CD8-positive, alpha-beta memory T cell (primary cell): ENCODE measurements at regions not wholly inside any gene's neighbourhood (a gene's known extent, or its start where the extent isn't known, plus 50 kb on each side); places are given as distances from the start of the nearest gene placed in this dataset.

Experiments used
- CTCF ChIA-PET: fragments of 350-600 bp; sonication (Branson Sonifier 250); formaldehyde crosslinking; loops from one replicate; lab custom pipeline; 2021; ENCODE audit warnings: antibody characterized with exemption; lab: Charles Lee
- POLR2A ChIA-PET: fragments of 350-600 bp; sonication (Branson Sonifier 250); formaldehyde crosslinking; loops from one replicate; lab custom pipeline; 2021; ENCODE audit warnings: antibody characterized with exemption; lab: Charles Lee
- DNase-seq, 5 donors: peaks; one replicate each; pipeline versions ENCODE4 v3.0.0 to v3.0.0-alpha.2; 2020 to 2022; ENCODE audit warnings: mixed read lengths in 1 of 5
- H3K27ac ChIP-seq: one replicate; pipeline ENCODE4 v1.7.0; 2013; ENCODE audit warnings: low read depth, mild to moderate bottlenecking, low read length, moderate library complexity
- H3K27me3 ChIP-seq: 2 replicates; pipeline ENCODE4 v1.7.0; 2013; ENCODE audit warnings: low read length, mild to moderate bottlenecking; ENCODE audit not compliant: insufficient read depth, poor library complexity, severe bottlenecking
- H3K36me3 ChIP-seq: 2 replicates; pipeline ENCODE4 v1.7.0; 2013; ENCODE audit warnings: mild to moderate bottlenecking, low read length, moderate library complexity; ENCODE audit not compliant: insufficient read depth
- H3K4me1 ChIP-seq: 2 replicates; pipeline ENCODE4 v1.7.0; 2013; ENCODE audit warnings: mild to moderate bottlenecking, low read length, moderate library complexity; ENCODE audit not compliant: insufficient read depth
- H3K4me3 ChIP-seq: 2 replicates; pipeline ENCODE4 v1.7.0; 2013; ENCODE audit warnings: mild to moderate bottlenecking, low read length
- H3K9me3 ChIP-seq: 2 replicates; pipeline ENCODE4 v1.7.0; 2013; ENCODE audit warnings: mild to moderate bottlenecking, low read length
- H3K27ac Mint-ChIP-seq, 8 donors: one replicate each; pipeline ENCODE4 v1.8.0; 2020 to 2021; ENCODE audit warnings: mixed read lengths in 8 of 8, mild to moderate bottlenecking in 6 of 8, inconsistent platforms in 3 of 8, moderate library complexity in 3 of 8
- H3K27me3 Mint-ChIP-seq, 2 donors: one replicate each; pipeline ENCODE4 v1.8.0; 2020 to 2021; ENCODE audit warnings: mixed read lengths in 2 of 2, mild to moderate bottlenecking in 1 of 2, moderate library complexity in 1 of 2
- H3K36me3 Mint-ChIP-seq, 3 donors: one replicate each; pipeline ENCODE4 v1.8.0; 2020 to 2021; ENCODE audit warnings: mixed read lengths in 3 of 3, inconsistent platforms in 1 of 3, mild to moderate bottlenecking in 1 of 3
- H3K4me1 Mint-ChIP-seq, 3 donors: one replicate each; pipeline ENCODE4 v1.8.0; 2020 to 2021; ENCODE audit warnings: mixed read lengths in 3 of 3, inconsistent platforms in 1 of 3, mild to moderate bottlenecking in 1 of 3
- H3K4me3 Mint-ChIP-seq, 7 donors: one replicate each; pipeline ENCODE4 v1.8.0; 2020 to 2021; ENCODE audit warnings: mixed read lengths in 7 of 7, mild to moderate bottlenecking in 6 of 7, moderate library complexity in 4 of 7, inconsistent platforms in 2 of 7
- H3K9me3 Mint-ChIP-seq, 5 donors: one replicate each; pipeline ENCODE4 v1.8.0; 2020 to 2022; ENCODE audit warnings: mixed read lengths in 5 of 5, mild to moderate bottlenecking in 3 of 5, moderate library complexity in 2 of 5, inconsistent platforms in 1 of 5

DNA sequence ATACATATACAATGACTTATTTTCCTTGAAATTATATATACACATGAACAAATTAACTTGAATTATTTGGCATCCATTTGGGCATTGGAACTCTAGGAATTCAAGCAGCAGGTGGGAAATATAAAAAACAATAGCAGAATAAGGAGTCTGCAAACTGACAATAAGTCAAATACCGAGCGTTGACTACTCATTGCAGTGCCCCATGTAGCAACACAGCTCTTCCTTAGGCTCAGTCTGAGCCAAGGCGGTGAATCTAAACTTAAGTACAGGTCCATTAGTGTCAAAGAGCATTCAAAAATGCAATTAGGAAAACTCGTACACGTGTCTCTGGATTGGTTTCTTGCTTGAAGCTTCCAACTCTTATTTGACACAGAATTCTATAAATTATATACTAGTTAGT is 462.5 kb upstream of the KLF12 start:
- Histone ChIP-seq H3K27ac (no peak overlapping the region), H3K36me3 (no peaks in the 10 kb centered on the region), H3K27me3 (no peaks in the 10 kb centered on the region), H3K9me3 (no peaks in the 10 kb centered on the region), H3K4me3 (no peak overlapping the region), H3K4me1 (no peaks in the 10 kb centered on the region)
- Mint-ChIP-seq H3K27ac (no peak overlapping the region), H3K36me3 (no peaks in the 10 kb centered on the region), H3K4me3 (no peak overlapping the region), H3K27me3 (peaks cover 10 to 18% of the 10 kb centered on the region in 2 donors), H3K4me1 (no peaks in the 10 kb centered on the region), H3K9me3 (peaks cover 2 to 8% (median 2%) of the 10 kb centered on the region in 5 donors)
- CTCF ChIA-PET, result no interaction called here
- no peak for DNase-seq
- POLR2A ChIA-PET, result no interaction called here

DNA sequence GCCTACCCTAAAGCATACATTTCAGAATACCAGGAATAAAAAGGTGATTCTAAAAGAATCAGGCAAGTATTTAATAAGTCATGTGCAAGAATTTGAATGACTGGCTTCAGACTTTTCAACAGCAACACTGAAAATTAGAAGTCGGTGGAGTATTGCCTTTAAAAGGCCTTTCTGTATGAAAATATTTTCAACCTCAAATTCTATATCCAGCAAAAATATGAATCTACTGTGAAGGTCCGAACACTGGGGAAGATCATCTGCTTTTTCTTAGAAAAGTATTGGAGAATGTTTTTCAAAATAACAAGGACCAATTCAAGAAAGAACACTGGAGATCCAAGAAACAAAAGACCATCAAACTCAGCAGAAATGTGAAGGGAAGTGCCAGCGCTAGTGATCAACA is 459.5 kb upstream of the KLF12 start:
- Mint-ChIP-seq H3K27me3 (peaks cover 11 to 18% of the 10 kb centered on the region in 2 donors), H3K4me3 (no peak overlapping the region), H3K36me3 (no peaks in the 10 kb centered on the region), H3K27ac (no peak overlapping the region), H3K9me3 (peaks cover 2 to 8% (median 2%) of the 10 kb centered on the region in 5 donors), H3K4me1 (no peaks in the 10 kb centered on the region)
- no peaks in the 10 kb centered on the region for H3K27me3 ChIP-seq
- no peak overlapping the region for H3K4me3 ChIP-seq
- CTCF ChIA-PET, result no interaction called here
- H3K36me3 ChIP-seq, result no peaks in the 10 kb centered on the region
- no peaks in the 10 kb centered on the region for H3K4me1 ChIP-seq
- H3K9me3 ChIP-seq, result no peaks in the 10 kb centered on the region
- no peak for DNase-seq
- POLR2A ChIA-PET, result no interaction called here
- H3K27ac ChIP-seq, result no peak overlapping the region

DNA sequence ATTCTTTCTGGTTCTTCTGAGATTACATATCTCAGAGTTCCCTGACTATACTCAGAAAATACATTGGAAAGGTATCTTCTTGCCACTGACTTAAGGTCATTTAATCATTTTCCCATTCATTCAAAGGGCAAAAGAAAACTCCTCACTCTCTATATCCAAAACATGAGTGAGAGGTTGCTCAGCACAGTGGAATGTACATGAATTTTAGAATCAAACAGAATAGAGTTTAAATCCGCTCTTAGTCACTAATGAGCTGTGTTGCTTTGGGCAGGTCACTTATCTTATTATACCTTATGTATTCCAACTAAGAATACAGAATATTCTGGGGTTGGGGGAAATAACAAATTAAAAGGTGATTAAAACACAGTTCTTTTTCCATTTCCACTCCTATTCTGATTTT is 452.6 kb upstream of the KLF12 start:
- peaks cover 0 to 4% (median 0%) of the 10 kb centered on the region in 5 donors for H3K9me3 Mint-ChIP-seq
- no peaks in the 10 kb centered on the region for H3K9me3 ChIP-seq
- H3K4me3 Mint-ChIP-seq, result no peak overlapping the region
- H3K27ac Mint-ChIP-seq, result no peak overlapping the region
- no peak for DNase-seq
- H3K4me1 Mint-ChIP-seq, result no peaks in the 10 kb centered on the region
- H3K27me3 ChIP-seq, result no peaks in the 10 kb centered on the region
- no peak overlapping the region for H3K4me3 ChIP-seq
- ChIA-PET CTCF (no interaction called here), POLR2A (no interaction called here)
- H3K36me3 ChIP-seq, result no peaks in the 10 kb centered on the region
- H3K27me3 Mint-ChIP-seq, result peaks cover 5 to 37% of the 10 kb centered on the region in 2 donors
- no peaks in the 10 kb centered on the region for H3K4me1 ChIP-seq
- no peaks in the 10 kb centered on the region for H3K36me3 Mint-ChIP-seq
- no peak overlapping the region for H3K27ac ChIP-seq

DNA sequence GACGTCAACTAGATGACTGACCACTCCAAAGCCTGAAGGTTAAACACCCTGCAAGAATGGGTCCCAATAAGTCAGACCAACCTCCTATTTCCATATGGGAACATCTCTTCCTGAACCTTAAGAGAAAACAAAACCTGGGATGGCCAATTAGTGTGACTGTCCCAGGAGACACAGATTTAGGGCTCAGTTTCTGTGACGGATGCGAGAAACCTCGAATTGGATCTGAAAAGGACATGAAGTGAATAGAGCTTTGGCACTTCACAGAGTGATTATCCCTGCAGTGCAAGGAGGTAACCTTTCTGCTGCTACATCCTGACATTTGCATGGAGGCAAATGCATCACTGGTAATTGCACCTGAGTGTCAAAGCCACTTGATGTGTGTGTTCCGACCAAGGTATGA is 442.2 kb upstream of the KLF12 start:
- Mint-ChIP-seq H3K27me3 (peaks cover 23 to 57% of the 10 kb centered on the region in 2 donors), H3K4me1 (peaks cover 13 to 15% (median 13%) of the 10 kb centered on the region in 3 donors), H3K36me3 (no peaks in the 10 kb centered on the region), H3K9me3 (no peaks in the 10 kb centered on the region), H3K4me3 (peak overlapping the region in 4 of 7 donors; percentile 68 to 81 (median 72)), H3K27ac (no peak overlapping the region)
- no peaks in the 10 kb centered on the region for H3K36me3 ChIP-seq
- H3K4me1 ChIP-seq, result peaks cover 6% of the 10 kb centered on the region
- ChIA-PET CTCF (no interaction called here), POLR2A (no interaction called here)
- no peak for DNase-seq
- no peak overlapping the region for H3K27ac ChIP-seq
- H3K4me3 ChIP-seq, result no peak overlapping the region
- H3K9me3 ChIP-seq, result no peaks in the 10 kb centered on the region
- peaks cover 17% of the 10 kb centered on the region for H3K27me3 ChIP-seq

DNA sequence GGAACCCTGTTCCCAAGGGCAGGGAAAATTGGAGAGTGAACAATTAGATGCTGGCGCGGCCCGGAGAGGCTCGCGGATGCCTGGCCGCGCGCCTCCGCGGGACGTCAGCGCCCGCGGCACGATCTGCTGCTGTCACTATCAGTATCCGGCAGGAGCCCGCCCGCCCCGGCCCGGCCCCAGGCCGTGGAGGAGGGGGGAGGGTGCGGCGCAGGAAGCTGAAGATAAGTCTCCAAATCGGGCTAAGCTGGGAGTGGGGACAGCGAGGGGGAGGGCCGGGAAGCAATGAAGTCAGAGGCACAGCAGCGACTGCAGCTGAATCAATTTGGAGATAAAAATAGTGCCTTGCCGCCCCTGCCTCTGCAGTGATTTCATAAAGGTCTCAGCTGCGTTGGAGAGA is 441.5 kb upstream of the KLF12 start:
- Mint-ChIP-seq H3K9me3 (no peaks in the 10 kb centered on the region), H3K4me3 (peak overlapping the region; percentile 14 to 81 (median 72)), H3K36me3 (peaks cover 0 to under 1% (median 0%) of the 10 kb centered on the region in 3 donors), H3K4me1 (peaks cover 13 to 15% (median 13%) of the 10 kb centered on the region in 3 donors), H3K27ac (peak overlapping the region in 3 of 8 donors; percentile 3 to 39 (median 32)), H3K27me3 (peaks cover 23 to 58% of the 10 kb centered on the region in 2 donors)
- Histone ChIP-seq H3K36me3 (no peaks in the 10 kb centered on the region), H3K27ac (no peak overlapping the region), H3K9me3 (no peaks in the 10 kb centered on the region), H3K27me3 (peaks cover 17% of the 10 kb centered on the region), H3K4me3 (peak overlapping the region; percentile 9), H3K4me1 (peaks cover 6% of the 10 kb centered on the region)
- POLR2A ChIA-PET, result no interaction called here
- peak; percentile 4 to 67 (median 26) for DNase-seq
- CTCF ChIA-PET, result no interaction called here

DNA sequence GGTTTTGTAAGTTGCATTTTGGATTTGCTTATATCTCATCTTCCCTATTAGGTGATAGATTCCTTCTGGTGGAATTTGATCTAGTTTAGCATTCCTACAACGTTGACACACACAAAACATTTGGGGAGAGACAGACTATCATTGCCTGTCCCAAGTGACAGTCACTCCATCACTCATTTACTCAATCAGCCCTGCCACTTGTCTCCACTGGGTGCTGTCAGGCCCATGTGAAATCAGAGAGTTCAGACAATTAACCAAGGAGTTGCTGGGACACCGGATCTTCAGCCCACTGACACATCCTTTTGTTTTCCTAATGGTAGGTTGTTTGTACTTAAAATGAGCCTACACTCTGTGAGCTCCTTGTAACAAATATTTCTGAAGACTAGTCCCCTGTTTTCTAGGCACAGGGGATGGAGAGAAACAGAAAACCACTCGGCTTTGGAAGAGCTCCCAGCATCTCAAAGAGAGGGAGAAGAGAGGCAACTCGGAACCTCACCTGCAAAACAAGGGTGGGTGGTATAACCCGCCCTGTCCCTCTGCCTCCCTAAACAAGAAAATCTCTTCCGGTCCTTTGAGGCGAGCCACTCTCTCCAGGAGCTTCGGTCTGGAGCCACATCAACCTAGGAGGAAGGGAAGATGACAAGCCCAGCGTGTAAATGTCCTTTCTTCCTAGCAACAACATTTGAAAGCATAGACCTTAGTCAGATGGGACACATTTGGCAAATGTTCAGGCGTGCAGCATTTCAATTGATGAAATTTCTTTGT is 440.9 kb upstream of the KLF12 start:
- Histone ChIP-seq H3K9me3 (no peaks in the 10 kb centered on the region), H3K27ac (no peak overlapping the region), H3K36me3 (no peaks in the 10 kb centered on the region), H3K4me1 (peaks cover 6% of the 10 kb centered on the region), H3K27me3 (peaks cover 17% of the 10 kb centered on the region), H3K4me3 (no peak overlapping the region)
- Mint-ChIP-seq H3K36me3 (peaks cover 0 to 2% (median 0%) of the 10 kb centered on the region in 3 donors), H3K27ac (peak overlapping the region in 2 of 8 donors; percentile 3 to 32), H3K4me3 (peak overlapping the region; percentile 14 to 81 (median 72)), H3K9me3 (no peaks in the 10 kb centered on the region), H3K4me1 (peaks cover 13 to 15% (median 13%) of the 10 kb centered on the region in 3 donors), H3K27me3 (peaks cover 23 to 61% of the 10 kb centered on the region in 2 donors)
- DNase-seq, result peak in 1 of 5 donors; percentile 3
- ChIA-PET CTCF (no interaction called here), POLR2A (no interaction called here)

DNA sequence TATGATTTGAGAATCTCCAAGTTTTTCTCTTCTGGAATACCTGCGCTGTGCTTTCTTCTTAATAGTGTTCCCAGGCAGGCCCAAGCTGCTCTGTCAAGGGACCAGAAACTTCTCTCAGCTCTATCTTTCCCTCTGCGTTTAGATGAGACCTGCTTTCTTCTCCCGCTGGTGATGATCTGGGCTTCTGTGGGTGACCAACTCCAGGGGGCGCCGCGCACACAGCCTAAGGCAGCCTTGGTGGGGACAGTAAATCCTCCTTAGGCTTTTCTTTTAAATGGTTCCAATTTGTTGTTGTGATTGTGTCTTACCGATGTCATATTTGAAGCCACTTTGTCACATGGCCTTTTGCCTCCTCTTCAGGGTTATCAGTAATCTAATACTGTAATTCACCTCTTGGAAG is 439.4 kb upstream of the KLF12 start:
- Histone ChIP-seq H3K36me3 (no peaks in the 10 kb centered on the region), H3K27me3 (peaks cover 17% of the 10 kb centered on the region), H3K4me1 (peaks cover 6% of the 10 kb centered on the region), H3K4me3 (no peak overlapping the region), H3K9me3 (no peaks in the 10 kb centered on the region), H3K27ac (no peak overlapping the region)
- H3K27me3 Mint-ChIP-seq, result peaks cover 23 to 63% of the 10 kb centered on the region in 2 donors
- no peak for DNase-seq
- H3K27ac Mint-ChIP-seq, result no peak overlapping the region
- peaks cover 0 to 2% (median 0%) of the 10 kb centered on the region in 3 donors for H3K36me3 Mint-ChIP-seq
- ChIA-PET POLR2A (no interaction called here), CTCF (no interaction called here)
- peaks cover 13 to 15% (median 13%) of the 10 kb centered on the region in 3 donors for H3K4me1 Mint-ChIP-seq
- H3K9me3 Mint-ChIP-seq, result no peaks in the 10 kb centered on the region
- no peak overlapping the region for H3K4me3 Mint-ChIP-seq

DNA sequence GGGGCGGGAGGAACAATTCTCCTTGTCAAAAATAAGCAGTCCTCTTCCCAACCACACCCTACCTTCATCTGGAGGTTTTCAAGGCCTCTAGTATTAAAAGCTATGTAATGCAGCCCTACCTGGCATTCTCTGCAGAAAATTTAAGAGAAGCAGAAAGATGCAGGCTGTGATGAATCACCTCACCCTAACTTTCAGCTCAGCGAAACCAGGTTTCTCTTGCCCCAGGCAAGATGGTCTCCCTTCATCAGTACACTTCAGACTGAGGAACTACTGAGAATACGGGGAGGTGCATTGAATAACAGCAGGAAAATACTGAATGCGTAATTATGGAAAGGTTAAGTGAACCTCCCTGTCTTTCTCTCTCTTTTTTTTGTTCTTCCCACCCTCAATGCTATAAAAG is 437.6 kb upstream of the KLF12 start:
- Mint-ChIP-seq H3K9me3 (no peaks in the 10 kb centered on the region), H3K27me3 (peaks cover 20 to 67% of the 10 kb centered on the region in 2 donors), H3K4me1 (peaks cover 13 to 15% (median 13%) of the 10 kb centered on the region in 3 donors), H3K4me3 (no peak overlapping the region), H3K27ac (no peak overlapping the region), H3K36me3 (peaks cover 0 to 2% (median 0%) of the 10 kb centered on the region in 3 donors)
- no peak for DNase-seq
- no peaks in the 10 kb centered on the region for H3K9me3 ChIP-seq
- no peak overlapping the region for H3K4me3 ChIP-seq
- peaks cover 17% of the 10 kb centered on the region for H3K27me3 ChIP-seq
- ChIA-PET POLR2A (no interaction called here), CTCF (no interaction called here)
- H3K27ac ChIP-seq, result no peak overlapping the region
- peaks cover 6% of the 10 kb centered on the region for H3K4me1 ChIP-seq
- no peaks in the 10 kb centered on the region for H3K36me3 ChIP-seq
